ENCODE measurements at regions not wholly inside any gene's neighbourhood (a gene's known extent, or its start where the extent isn't known, plus 50 kb on each side); places are given as distances from the start of the nearest gene placed in this dataset.
"Not testable (repeated sequence)": the region's sequence is repeated elsewhere in the genome, so short reads cannot be mapped to it uniquely, and the experiment has no call there.

DNA sequence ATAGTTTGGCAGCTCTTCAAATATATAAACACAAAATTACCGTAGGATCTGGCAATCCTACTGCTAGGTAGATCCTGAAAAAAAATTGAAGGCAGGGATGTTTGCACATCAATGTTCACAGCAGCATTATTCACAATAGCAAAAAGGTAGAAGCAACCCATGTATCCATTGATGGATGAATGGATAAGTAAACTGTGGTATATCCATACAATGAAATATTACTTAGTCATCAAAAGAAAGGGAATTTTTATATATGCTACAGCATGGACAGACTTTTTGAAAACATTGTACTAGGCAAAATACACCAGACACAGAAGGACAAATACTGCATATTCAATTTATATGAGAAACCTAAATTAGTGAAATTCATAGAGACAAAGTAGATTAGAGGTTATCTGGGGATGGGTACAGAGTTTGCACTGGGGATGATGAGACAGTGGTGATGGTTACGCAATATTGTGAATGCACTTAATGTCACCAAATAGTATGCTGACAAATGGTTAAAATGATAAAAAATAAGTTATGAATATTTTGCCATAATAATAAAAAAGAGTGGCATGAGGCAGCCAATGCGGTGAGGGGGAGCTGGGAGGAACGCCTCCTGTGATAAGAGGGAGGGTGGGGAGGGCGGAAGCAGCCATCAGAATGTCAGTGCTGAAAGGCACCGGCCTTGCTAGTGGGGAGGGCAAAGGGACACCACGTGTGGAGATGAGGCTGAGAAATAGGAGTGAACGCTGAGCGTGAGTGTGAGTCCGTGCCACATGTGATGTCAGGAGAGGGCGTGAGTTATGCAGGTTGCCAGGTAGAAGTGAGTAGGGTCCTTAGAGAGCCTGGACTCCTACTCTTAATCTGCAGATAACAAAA lies 386.1 kb upstream of the PODXL start:
- TF ChIP-seq POLR2AphosphoS5 (IDR thresholded peaks at IDR 0.05; ENCODE audit: insufficient read depth in 1 of 2, low read depth in 1 of 2), result no peak
- TF ChIP-seq, protein P1, sequence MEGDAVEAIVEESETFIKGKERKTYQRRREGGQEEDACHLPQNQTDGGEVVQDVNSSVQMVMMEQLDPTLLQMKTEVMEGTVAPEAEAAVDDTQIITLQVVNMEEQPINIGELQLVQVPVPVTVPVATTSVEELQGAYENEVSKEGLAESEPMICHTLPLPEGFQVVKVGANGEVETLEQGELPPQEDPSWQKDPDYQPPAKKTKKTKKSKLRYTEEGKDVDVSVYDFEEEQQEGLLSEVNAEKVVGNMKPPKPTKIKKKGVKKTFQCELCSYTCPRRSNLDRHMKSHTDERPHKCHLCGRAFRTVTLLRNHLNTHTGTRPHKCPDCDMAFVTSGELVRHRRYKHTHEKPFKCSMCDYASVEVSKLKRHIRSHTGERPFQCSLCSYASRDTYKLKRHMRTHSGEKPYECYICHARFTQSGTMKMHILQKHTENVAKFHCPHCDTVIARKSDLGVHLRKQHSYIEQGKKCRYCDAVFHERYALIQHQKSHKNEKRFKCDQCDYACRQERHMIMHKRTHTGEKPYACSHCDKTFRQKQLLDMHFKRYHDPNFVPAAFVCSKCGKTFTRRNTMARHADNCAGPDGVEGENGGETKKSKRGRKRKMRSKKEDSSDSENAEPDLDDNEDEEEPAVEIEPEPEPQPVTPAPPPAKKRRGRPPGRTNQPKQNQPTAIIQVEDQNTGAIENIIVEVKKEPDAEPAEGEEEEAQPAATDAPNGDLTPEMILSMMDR (IDR thresholded peaks at IDR 0.05), result no peak
- no peak for TF ChIP-seq POLR2A (IDR thresholded peaks at IDR 0.05)
- Histone ChIP-seq H3K36me3 (no peaks in the 10 kb centered on the region), H3K9me3 (no peaks in the 10 kb centered on the region), H3K4me3 (no peak overlapping the region), H3K27me3 (no peaks in the 10 kb centered on the region), H3K27ac (no peak overlapping the region), H3K4me1 (no peaks in the 10 kb centered on the region)
- DNase-seq (ENCODE audit: extremely low spot score in 2 of 2), result peak in 1 of 2 donors; percentile 82
- intact Hi-C loops (cut with DNase I), result loop anchor here (10.0 kb wide), 1 partner anchor 642 kb away; no protein-coding TSS in a partner anchor

- peak in 1 of 2 donors; percentile 67 for DNase-seq (ENCODE audit: extremely low spot score in 2 of 2)
- TF ChIP-seq POLR2AphosphoS5 (IDR thresholded peaks at IDR 0.05; ENCODE audit: insufficient read depth in 1 of 2, low read depth in 1 of 2) (no peak), POLR2A (IDR thresholded peaks at IDR 0.05) (no peak)
- TF ChIP-seq, protein P1 (IDR thresholded peaks at IDR 0.05), result no peak
- H3K36me3 ChIP-seq, result no peaks in the 10 kb centered on the region
- no peaks in the 10 kb centered on the region for H3K4me1 ChIP-seq
- no peaks in the 10 kb centered on the region for H3K27me3 ChIP-seq
- H3K27ac ChIP-seq, result no peak overlapping the region
- H3K9me3 ChIP-seq, result no peaks in the 10 kb centered on the region
- intact Hi-C loops (cut with DNase I), result loop anchor here (10.0 kb wide), 1 partner anchor 644 kb away; no protein-coding TSS in a partner anchor
- H3K4me3 ChIP-seq, result no peak overlapping the region
These were observed 384.9 kb upstream of the PODXL start for GRCh38 chr7:131941291-131941690.

DNA sequence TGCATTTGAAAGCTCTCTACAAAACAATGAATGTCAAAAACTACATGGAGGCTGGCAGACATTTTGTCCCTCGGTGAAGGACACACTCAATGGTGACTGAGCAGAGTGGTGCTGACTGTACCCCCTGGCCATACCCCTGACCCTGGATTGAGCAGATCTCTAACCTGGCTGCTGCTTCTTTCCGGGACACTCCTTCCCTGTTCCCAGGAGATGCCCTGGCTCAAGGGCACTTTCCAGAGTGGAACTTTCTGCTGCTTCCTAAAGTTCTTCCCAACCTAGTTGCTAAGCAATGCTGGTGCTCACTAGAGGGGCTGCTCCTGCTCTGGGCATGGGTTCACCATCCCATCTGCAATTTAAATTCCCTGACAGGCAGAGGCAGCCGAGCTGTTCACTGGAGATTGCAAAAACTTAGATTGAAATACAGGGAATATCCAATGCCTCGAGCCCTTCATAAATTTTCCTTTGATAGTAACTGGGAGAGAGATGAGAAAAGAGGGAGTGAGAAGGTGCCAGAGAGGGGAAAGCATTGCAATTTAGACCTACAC lies 384.3 kb upstream of the PODXL start:
- Histone ChIP-seq H3K36me3 (no peaks in the 10 kb centered on the region), H3K4me3 (no peak overlapping the region), H3K27me3 (no peaks in the 10 kb centered on the region), H3K9me3 (no peaks in the 10 kb centered on the region), H3K27ac (no peak overlapping the region), H3K4me1 (no peaks in the 10 kb centered on the region)
- intact Hi-C loops (cut with DNase I), result loop anchor here (10.0 kb wide), 1 partner anchor 644 kb away; no protein-coding TSS in a partner anchor
- TF ChIP-seq POLR2AphosphoS5 (IDR thresholded peaks at IDR 0.05; ENCODE audit: insufficient read depth in 1 of 2, low read depth in 1 of 2) (no peak), POLR2A (IDR thresholded peaks at IDR 0.05) (no peak)
- TF ChIP-seq, protein P1 (IDR thresholded peaks at IDR 0.05), result no peak
- peak in 1 of 2 donors; percentile 29 for DNase-seq (ENCODE audit: extremely low spot score in 2 of 2)

DNA sequence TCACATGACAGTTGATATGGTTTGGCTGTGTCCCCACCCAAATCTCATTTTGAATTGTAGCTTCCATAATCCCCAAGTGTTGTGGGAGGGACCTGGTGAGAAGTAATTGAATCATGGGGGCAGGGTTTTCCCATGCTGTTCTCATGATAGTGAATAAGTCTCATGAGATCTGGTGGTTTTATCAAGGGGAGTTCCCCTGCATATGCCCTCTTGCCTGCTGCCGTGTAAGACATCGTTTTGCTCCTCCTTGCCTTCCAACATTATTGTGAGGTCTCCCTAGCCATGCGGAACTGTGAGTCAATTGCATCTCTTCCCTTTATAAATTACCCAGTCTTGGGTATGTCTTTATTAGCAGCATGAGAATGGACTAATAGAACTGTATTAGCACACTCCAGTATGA lies 382.4 kb upstream of the PODXL start:
- DNase-seq (ENCODE audit: extremely low spot score in 2 of 2); H3K4me1 ChIP-seq; H3K27me3 ChIP-seq; H3K27ac ChIP-seq; intact Hi-C loops (cut with DNase I); H3K36me3 ChIP-seq; H3K4me3 ChIP-seq; H3K9me3 ChIP-seq: not testable (repeated sequence)

DNA sequence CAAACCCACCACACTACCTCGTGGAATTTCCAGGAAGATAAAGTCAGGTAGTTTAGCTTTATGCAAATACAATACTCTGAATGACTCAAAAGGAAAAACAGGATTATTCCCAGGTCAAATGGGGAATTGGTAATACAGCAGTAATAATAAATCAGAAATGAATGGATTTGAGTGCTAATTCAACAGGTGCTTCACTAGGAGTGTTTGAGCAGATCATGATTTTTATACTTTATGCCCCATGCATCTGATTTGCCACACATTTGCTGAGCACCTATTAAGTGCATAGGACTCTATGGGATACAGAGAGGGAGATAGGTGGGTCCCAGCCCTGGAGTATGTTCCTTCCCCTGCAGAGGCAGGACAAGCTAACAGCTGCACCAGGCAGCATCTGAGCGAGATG lies 381.4 kb upstream of the PODXL start:
- no peak for DNase-seq (ENCODE audit: extremely low spot score in 2 of 2)
- intact Hi-C loops (cut with DNase I), result no loop called here
- H3K4me1 ChIP-seq, result no peaks in the 10 kb centered on the region
- no peaks in the 10 kb centered on the region for H3K36me3 ChIP-seq
- TF ChIP-seq, protein P1 (IDR thresholded peaks at IDR 0.05), result no peak
- no peak overlapping the region for H3K4me3 ChIP-seq
- H3K9me3 ChIP-seq, result no peaks in the 10 kb centered on the region
- H3K27ac ChIP-seq, result no peak overlapping the region
- no peaks in the 10 kb centered on the region for H3K27me3 ChIP-seq

Data from vagina (tissue), 2 donors.